ENCODE measurements at regions not wholly inside any gene's neighbourhood (a gene's known extent, or its start where the extent isn't known, plus 50 kb on each side); places are given as distances from the start of the nearest gene placed in this dataset.

DNA sequence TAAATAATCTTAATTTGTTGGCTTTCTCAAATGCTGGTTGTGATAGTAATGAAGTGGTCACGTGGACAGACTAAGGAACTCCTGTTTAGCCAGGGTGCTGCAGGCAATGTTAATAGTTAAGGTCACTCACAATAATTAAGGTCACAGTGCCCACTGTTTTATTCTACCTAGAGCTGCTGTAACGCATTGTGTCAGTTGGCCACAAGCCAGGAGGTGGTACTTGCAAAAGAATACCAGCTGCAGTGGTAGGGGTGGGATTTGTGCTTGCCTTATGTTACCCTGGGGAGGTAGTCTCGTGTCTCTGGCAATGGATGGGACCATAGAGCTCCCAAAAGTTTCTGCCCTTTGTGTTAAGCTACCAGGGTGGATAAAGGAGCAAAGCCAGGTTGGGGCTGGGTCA lies 969.1 kb upstream of the CDH8 start:
- Mint-ChIP-seq H3K27ac (ENCODE audit: unreplicated experiment) (no peak overlapping the region), H3K36me3 (ENCODE audit: unreplicated experiment) (no peaks in the 10 kb centered on the region), H3K27me3 (ENCODE audit: unreplicated experiment) (no peaks in the 10 kb centered on the region), H3K4me1 (ENCODE audit: unreplicated experiment) (no peaks in the 10 kb centered on the region), H3K4me3 (ENCODE audit: unreplicated experiment) (no peak overlapping the region), H3K9me3 (ENCODE audit: unreplicated experiment) (peaks cover 23% of the 10 kb centered on the region)
- no peak for DNase-seq (ENCODE audit: extremely low spot score, unreplicated experiment)
- TF ChIP-seq, protein P1, sequence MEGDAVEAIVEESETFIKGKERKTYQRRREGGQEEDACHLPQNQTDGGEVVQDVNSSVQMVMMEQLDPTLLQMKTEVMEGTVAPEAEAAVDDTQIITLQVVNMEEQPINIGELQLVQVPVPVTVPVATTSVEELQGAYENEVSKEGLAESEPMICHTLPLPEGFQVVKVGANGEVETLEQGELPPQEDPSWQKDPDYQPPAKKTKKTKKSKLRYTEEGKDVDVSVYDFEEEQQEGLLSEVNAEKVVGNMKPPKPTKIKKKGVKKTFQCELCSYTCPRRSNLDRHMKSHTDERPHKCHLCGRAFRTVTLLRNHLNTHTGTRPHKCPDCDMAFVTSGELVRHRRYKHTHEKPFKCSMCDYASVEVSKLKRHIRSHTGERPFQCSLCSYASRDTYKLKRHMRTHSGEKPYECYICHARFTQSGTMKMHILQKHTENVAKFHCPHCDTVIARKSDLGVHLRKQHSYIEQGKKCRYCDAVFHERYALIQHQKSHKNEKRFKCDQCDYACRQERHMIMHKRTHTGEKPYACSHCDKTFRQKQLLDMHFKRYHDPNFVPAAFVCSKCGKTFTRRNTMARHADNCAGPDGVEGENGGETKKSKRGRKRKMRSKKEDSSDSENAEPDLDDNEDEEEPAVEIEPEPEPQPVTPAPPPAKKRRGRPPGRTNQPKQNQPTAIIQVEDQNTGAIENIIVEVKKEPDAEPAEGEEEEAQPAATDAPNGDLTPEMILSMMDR (IDR thresholded peaks at IDR 0.05) = no peak

DNA sequence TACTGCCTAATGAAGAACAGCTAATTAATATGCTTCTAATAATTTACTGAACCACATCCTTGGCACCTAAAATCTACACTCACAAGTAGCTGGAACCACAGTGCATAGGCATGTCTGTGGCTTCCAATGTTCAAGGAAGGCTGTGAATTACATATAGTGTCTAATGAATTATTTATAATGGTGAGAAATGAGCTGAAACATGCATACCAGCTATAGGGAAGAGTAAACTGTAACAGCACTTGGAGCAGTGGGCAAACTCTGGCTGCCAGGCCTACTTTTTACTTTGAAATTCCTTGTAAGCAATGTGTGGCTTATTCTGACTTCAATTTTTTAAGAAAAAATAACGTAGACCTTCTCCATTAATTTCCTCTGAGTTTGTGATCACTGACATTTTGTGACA lies 953.2 kb upstream of the CDH8 start:
- H3K27me3 Mint-ChIP-seq (ENCODE audit: unreplicated experiment) = no peaks in the 10 kb centered on the region
- peaks cover 34% of the 10 kb centered on the region for H3K9me3 Mint-ChIP-seq (ENCODE audit: unreplicated experiment)
- H3K36me3 Mint-ChIP-seq (ENCODE audit: unreplicated experiment) = no peaks in the 10 kb centered on the region
- DNase-seq (ENCODE audit: extremely low spot score, unreplicated experiment) = no peak
- no peak overlapping the region for H3K27ac Mint-ChIP-seq (ENCODE audit: unreplicated experiment)
- no peaks in the 10 kb centered on the region for H3K4me1 Mint-ChIP-seq (ENCODE audit: unreplicated experiment)
- no peak overlapping the region for H3K4me3 Mint-ChIP-seq (ENCODE audit: unreplicated experiment)
- TF ChIP-seq, protein P1 (IDR thresholded peaks at IDR 0.05) = no peak

DNA sequence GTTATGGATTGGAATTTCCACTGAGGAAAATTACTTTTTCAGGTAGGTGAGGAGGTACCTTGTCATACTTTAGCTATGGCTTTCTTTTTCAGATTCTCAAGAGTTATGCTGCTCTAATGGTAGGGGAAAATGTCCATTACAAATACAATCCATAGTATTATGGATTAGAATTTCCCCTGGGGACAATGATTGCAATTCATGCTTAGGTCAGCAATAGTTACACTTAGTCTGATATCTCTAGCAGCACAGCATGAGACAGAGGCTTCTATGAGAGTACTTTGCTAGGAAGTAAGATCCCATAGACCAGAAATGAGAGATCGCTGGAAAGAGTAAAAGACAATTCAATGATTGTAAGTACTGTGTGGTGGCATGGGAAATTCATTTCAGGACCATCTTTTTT lies 949.5 kb upstream of the CDH8 start:
- Mint-ChIP-seq H3K27me3 (ENCODE audit: unreplicated experiment) (no peaks in the 10 kb centered on the region), H3K9me3 (ENCODE audit: unreplicated experiment) (peaks cover 45% of the 10 kb centered on the region), H3K4me3 (ENCODE audit: unreplicated experiment) (no peak overlapping the region), H3K36me3 (ENCODE audit: unreplicated experiment) (no peaks in the 10 kb centered on the region), H3K4me1 (ENCODE audit: unreplicated experiment) (no peaks in the 10 kb centered on the region), H3K27ac (ENCODE audit: unreplicated experiment) (no peak overlapping the region)
- TF ChIP-seq, protein P1 (IDR thresholded peaks at IDR 0.05) = no peak
- DNase-seq (ENCODE audit: extremely low spot score, unreplicated experiment) = no peak

DNA sequence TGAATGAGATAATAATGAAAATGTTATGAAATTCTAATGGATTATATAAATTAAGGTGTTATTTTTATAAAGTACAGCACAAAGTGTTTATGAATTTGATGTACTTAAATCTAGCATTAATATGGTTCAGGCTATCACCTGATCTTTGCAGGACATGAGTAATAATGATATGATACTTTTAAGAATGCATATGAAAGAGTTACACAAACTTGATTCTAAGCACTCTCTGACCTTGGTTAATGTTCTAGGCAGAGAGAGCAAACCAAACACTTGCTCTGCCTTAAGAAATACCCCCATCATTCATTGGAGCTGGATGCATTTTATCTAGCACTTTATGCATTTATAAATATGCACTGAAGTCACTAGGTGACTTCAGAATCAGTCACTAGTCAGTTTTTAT lies 942.2 kb upstream of the CDH8 start:
- peaks cover 14% of the 10 kb centered on the region for H3K9me3 Mint-ChIP-seq (ENCODE audit: unreplicated experiment)
- no peak overlapping the region for H3K27ac Mint-ChIP-seq (ENCODE audit: unreplicated experiment)
- TF ChIP-seq, protein P1 (IDR thresholded peaks at IDR 0.05) = no peak

DNA sequence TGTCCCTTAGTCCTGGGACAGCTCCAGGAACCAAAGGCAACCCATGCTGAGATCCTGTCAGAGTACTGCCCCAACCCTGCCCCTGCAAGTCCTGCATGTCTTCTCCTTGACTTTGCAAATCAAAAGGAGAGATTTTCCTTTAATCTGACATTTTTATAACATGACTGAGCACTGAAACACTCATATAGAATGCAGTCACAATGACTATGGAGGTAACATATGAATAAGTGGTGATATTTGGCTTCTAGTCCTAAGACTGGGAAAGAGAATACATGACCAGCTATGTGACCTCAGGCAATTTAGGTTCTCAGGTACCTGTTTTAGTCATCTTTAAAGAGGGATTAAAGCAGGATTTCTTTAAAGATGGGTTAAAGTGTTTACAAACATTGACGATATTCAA lies 941.6 kb upstream of the CDH8 start:
- TF ChIP-seq, protein P1 (IDR thresholded peaks at IDR 0.05) = no peak
- Mint-ChIP-seq H3K9me3 (ENCODE audit: unreplicated experiment) (peaks cover 9% of the 10 kb centered on the region), H3K4me1 (ENCODE audit: unreplicated experiment) (no peaks in the 10 kb centered on the region), H3K27ac (ENCODE audit: unreplicated experiment) (no peak overlapping the region), H3K4me3 (ENCODE audit: unreplicated experiment) (no peak overlapping the region), H3K36me3 (ENCODE audit: unreplicated experiment) (no peaks in the 10 kb centered on the region), H3K27me3 (ENCODE audit: unreplicated experiment) (no peaks in the 10 kb centered on the region)
- no peak for DNase-seq (ENCODE audit: extremely low spot score, unreplicated experiment)

More for the DNA sequence above, 942.2 kb upstream of the CDH8 start:
- no peaks in the 10 kb centered on the region for H3K4me1 Mint-ChIP-seq (ENCODE audit: unreplicated experiment)
- H3K4me3 Mint-ChIP-seq (ENCODE audit: unreplicated experiment) = no peak overlapping the region
- H3K27me3 Mint-ChIP-seq (ENCODE audit: unreplicated experiment) = no peaks in the 10 kb centered on the region
- no peak for DNase-seq (ENCODE audit: extremely low spot score, unreplicated experiment)
- H3K36me3 Mint-ChIP-seq (ENCODE audit: unreplicated experiment) = no peaks in the 10 kb centered on the region
